IMR-90 (cell line): ENCODE measurements at regions not wholly inside any gene's neighbourhood (a gene's known extent, or its start where the extent isn't known, plus 50 kb on each side); places are given as distances from the start of the nearest gene placed in this dataset.

Experiments used
- ATAC-seq: fragments of 200-7000 bp; cut with Tn5 transposase; 2 replicates; pipeline ENCODE4 v1.9.1; 2020; ENCODE audit warnings: low read depth, mild to moderate bottlenecking, moderate library complexity
- BruUV-seq: library from RNA; stranded (reverse); fragments of 400-500 nt; replicated peaks from 2 replicates; lab custom pipeline; 2021; lab: Mats Ljungman, UMichigan
- CTCF ChIA-PET: fragments of 300-600 bp; formaldehyde crosslinking; extraction: SDS; loops from one replicate; lab custom pipeline; 2021; ENCODE audit warnings: antibody characterized with exemption; lab: Yijun Ruan, JAX
- POLR2A ChIA-PET: fragments of 300-600 bp; sonication (Branson Sonifier 250); formaldehyde crosslinking; loops from one replicate; lab custom pipeline; 2022; ENCODE audit warnings: antibody characterized with exemption; ENCODE audit not compliant: unreplicated experiment; lab: Charles Lee
- DNase-seq: peaks from one replicate; pipeline ENCODE4 v3.0.0; 2013
- H2AFZ ChIP-seq: replicated peaks from 2 replicates; pipeline ENCODE3; 2013; ENCODE audit warnings: low read length, mild to moderate bottlenecking; ENCODE audit not compliant: poor library complexity
- H2AK5ac ChIP-seq: 2 replicates; pipeline ENCODE4 v1.6.1; 2013; ENCODE audit warnings: low read depth, low read length, inconsistent platforms
- H2AK9ac ChIP-seq: replicated peaks from 2 replicates; pipeline ENCODE3; 2013; ENCODE audit warnings: mild to moderate bottlenecking, low read depth, low read length, moderate library complexity; ENCODE audit not compliant: poor library complexity
- H2BK120ac ChIP-seq: 2 replicates; pipeline ENCODE4 v1.6.1; 2013; ENCODE audit warnings: low read depth, low read length, inconsistent platforms
- H2BK15ac ChIP-seq: 3 replicates; pipeline ENCODE4 v1.6.1; 2013; ENCODE audit warnings: low read depth, low read length, inconsistent platforms
- H2BK20ac ChIP-seq: 2 replicates; pipeline ENCODE4 v1.6.1; 2013; ENCODE audit warnings: low read depth, mild to moderate bottlenecking, inconsistent platforms, low read length, moderate library complexity
- H2BK5ac ChIP-seq: 2 replicates; pipeline ENCODE4 v1.6.1; 2013; ENCODE audit warnings: mild to moderate bottlenecking, low read depth, low read length, inconsistent platforms; ENCODE audit not compliant: poor library complexity, severe bottlenecking
- H3K14ac ChIP-seq: replicated peaks from 2 replicates; pipeline ENCODE4 v1.6.1; 2013; ENCODE audit warnings: low read depth, low read length, inconsistent platforms
- H3K18ac ChIP-seq: 2 replicates; pipeline ENCODE4 v1.6.1; 2013; ENCODE audit warnings: low read depth, low read length, control low read depth
- H3K23ac ChIP-seq: 2 replicates; pipeline ENCODE4 v1.6.1; 2013; ENCODE audit warnings: low read depth, low read length, inconsistent platforms
- H3K27ac ChIP-seq: 2 replicates; pipeline ENCODE4 v1.5.1; 2013; ENCODE audit warnings: mild to moderate bottlenecking, control low read depth, low read length; ENCODE audit not compliant: insufficient read depth
- H3K27me3 ChIP-seq: 2 replicates; pipeline ENCODE4 v1.6.1; 2013; ENCODE audit warnings: low read length; ENCODE audit not compliant: control insufficient read depth, insufficient read depth
- H3K36me3 ChIP-seq: 2 replicates; pipeline ENCODE4 v1.6.1; 2013; ENCODE audit warnings: low read length, mixed read lengths; ENCODE audit not compliant: control insufficient read depth, insufficient read depth
- H3K4ac ChIP-seq: 2 replicates; pipeline ENCODE4 v1.6.1; 2013; ENCODE audit warnings: low read depth, low read length, inconsistent platforms
- H3K4me1 ChIP-seq: 2 replicates; pipeline ENCODE4 v1.6.1; 2013; ENCODE audit warnings: low read length, mixed read lengths; ENCODE audit not compliant: control insufficient read depth, insufficient read depth
- H3K4me2 ChIP-seq: 2 replicates; pipeline ENCODE4 v1.6.1; 2013; ENCODE audit warnings: low read depth, mild to moderate bottlenecking, control low read depth, low read length, moderate library complexity
- H3K4me3 ChIP-seq: 2 replicates; pipeline ENCODE4 v1.5.1; 2013; ENCODE audit warnings: low read depth, mild to moderate bottlenecking, control low read depth, low read length, moderate library complexity; ENCODE audit not compliant: insufficient read depth
- H3K56ac ChIP-seq: 2 replicates; pipeline ENCODE4 v1.6.1; 2013; ENCODE audit warnings: low read length, inconsistent platforms; ENCODE audit not compliant: insufficient read depth; ENCODE audit errors: extremely low read depth
- H3K79me1 ChIP-seq, 2 experiments: 2 replicates each; pipeline ENCODE4 v1.6.1; 2013; ENCODE audit warnings: low read length in 2 of 2, inconsistent platforms in 1 of 2, low read depth in 1 of 2
- H3K9ac ChIP-seq: 2 replicates; pipeline ENCODE4 v1.6.1; 2013; ENCODE audit warnings: low read depth, low read length, control low read depth
- H3K9me1 ChIP-seq: 2 replicates; pipeline ENCODE4 v1.6.1; 2013; ENCODE audit warnings: low read length, inconsistent platforms; ENCODE audit not compliant: insufficient read depth
- H3K9me3 ChIP-seq: 2 replicates; pipeline ENCODE4 v1.6.1; 2013; ENCODE audit warnings: low read length; ENCODE audit not compliant: control insufficient read depth, insufficient read depth
- H4K20me1 ChIP-seq: 2 replicates; pipeline ENCODE4 v1.6.1; 2013; ENCODE audit warnings: low read length, inconsistent platforms; ENCODE audit not compliant: insufficient read depth
- H4K5ac ChIP-seq: 2 replicates; pipeline ENCODE4 v1.6.1; 2013; ENCODE audit warnings: mild to moderate bottlenecking, low read depth, low read length, control low read depth
- H4K8ac ChIP-seq, 2 experiments: 2 replicates each; pipeline ENCODE4 v1.6.1; 2013; ENCODE audit warnings: low read depth in 2 of 2, low read length in 2 of 2, control low read depth in 1 of 2, inconsistent platforms in 1 of 2
- H4K91ac ChIP-seq: 2 replicates; pipeline ENCODE4 v1.6.1; 2013; ENCODE audit warnings: low read depth, low read length, inconsistent platforms; ENCODE audit not compliant: insufficient read depth
- BHLHE40 ChIP-seq: fragments of 150-350 bp; IDR thresholded peaks from 2 replicates; pipeline ENCODE4 v1.6.1; 2016; ENCODE audit warnings: mild to moderate bottlenecking, low read depth, low read length
- CEBPB ChIP-seq: IDR thresholded peaks from 2 replicates; pipeline ENCODE4 v1.6.1; 2012; ENCODE audit warnings: low read depth, low read length, improper control_type of control experiment
- CHD1 ChIP-seq: IDR thresholded peaks from 2 replicates; pipeline ENCODE4 v1.6.1; 2012; ENCODE audit warnings: low read depth, low read length, improper control_type of control experiment
- FOS ChIP-seq: fragments of 150-350 bp; IDR thresholded peaks from 2 replicates; pipeline ENCODE4 v1.6.1; 2016; ENCODE audit warnings: low read depth, low read length
- MAFK ChIP-seq: IDR thresholded peaks from 2 replicates; pipeline ENCODE4 v1.6.1; 2012; ENCODE audit warnings: low read depth, low read length, improper control_type of control experiment
- MXI1 ChIP-seq: IDR thresholded peaks from 2 replicates; pipeline ENCODE4 v1.6.1; 2012; ENCODE audit warnings: low read depth, mild to moderate bottlenecking, low read length, moderate library complexity, borderline replicate concordance
- NFE2L2 ChIP-seq: fragments of 150-350 bp; IDR thresholded peaks from 2 replicates; pipeline ENCODE4 v1.6.1; 2016; ENCODE audit warnings: low read depth, mild to moderate bottlenecking, low read length
- POLR2A ChIP-seq: IDR thresholded peaks from 2 replicates; pipeline ENCODE4 v1.6.1; 2012; ENCODE audit warnings: mild to moderate bottlenecking, low read depth, low read length
- RAD21 ChIP-seq: IDR thresholded peaks from 2 replicates; pipeline ENCODE4 v1.6.1; 2012; ENCODE audit warnings: low read length, improper control_type of control experiment
- RCOR1 ChIP-seq: IDR thresholded peaks from 2 replicates; pipeline ENCODE4 v1.6.1; 2012; ENCODE audit warnings: mild to moderate bottlenecking, low read length, improper control_type of control experiment; ENCODE audit not compliant: insufficient replicate concordance
- RFX5 ChIP-seq: IDR thresholded peaks from 2 replicates; pipeline ENCODE4 v1.8.0; 2012; ENCODE audit warnings: low read depth, mild to moderate bottlenecking, low read length, moderate library complexity
- SMC3 ChIP-seq: fragments of 150-350 bp; IDR thresholded peaks from 2 replicates; pipeline ENCODE4 v1.6.1; 2016; ENCODE audit warnings: low read depth, mild to moderate bottlenecking, antibody characterized with exemption, low read length, moderate library complexity
- WGBS, 2 experiments: methylation state at CpG; one replicate each; pipeline versions ENCODE4 v1.1.5 to v1.1.7; 2013; ENCODE audit warnings: missing lambda C conversion rate in 2 of 2; ENCODE audit not compliant: insufficient read length in 1 of 2; ENCODE audit errors: extremely low coverage in 2 of 2; 5-methylcytosine and 5-hydroxymethylcytosine counted together
- dilution Hi-C: fragments of 300-500 bp; cut with HindIII; formaldehyde crosslinking; loops from one replicate; pipeline ENCODE4 v1.14.3; 2018; ENCODE audit warnings: low sequenced_read_pairs; ENCODE audit not compliant: unreplicated experiment
- in situ Hi-C: fragments of 300-500 bp; cut with MboI; formaldehyde crosslinking; loops from 3 replicates; pipeline ENCODE4 v1.14.3; 2019; ENCODE audit warnings: low sequenced_read_pairs, inconsistent platforms, mixed read lengths
- intact Hi-C: fragments of 100-400 bp; cut with micrococcal nuclease; formaldehyde crosslinking; loops from 2 replicates; pipeline ENCODE4 v1.10.0; 2022
- TF ChIP-seq, protein P1 (sequence below): fragments of 150-350 bp; IDR thresholded peaks from 2 replicates; pipeline ENCODE4 v1.6.1; 2016; ENCODE audit warnings: low read depth, mild to moderate bottlenecking, low read length, moderate library complexity, borderline replicate concordance
- TF ChIP-seq, protein P2 (sequence below): conservative IDR thresholded peaks from 2 replicates; pipeline ENCODE4 v1.5.1; 2012; ENCODE audit warnings: mild to moderate bottlenecking, low read depth, low read length, improper control_type of control experiment

DNA sequence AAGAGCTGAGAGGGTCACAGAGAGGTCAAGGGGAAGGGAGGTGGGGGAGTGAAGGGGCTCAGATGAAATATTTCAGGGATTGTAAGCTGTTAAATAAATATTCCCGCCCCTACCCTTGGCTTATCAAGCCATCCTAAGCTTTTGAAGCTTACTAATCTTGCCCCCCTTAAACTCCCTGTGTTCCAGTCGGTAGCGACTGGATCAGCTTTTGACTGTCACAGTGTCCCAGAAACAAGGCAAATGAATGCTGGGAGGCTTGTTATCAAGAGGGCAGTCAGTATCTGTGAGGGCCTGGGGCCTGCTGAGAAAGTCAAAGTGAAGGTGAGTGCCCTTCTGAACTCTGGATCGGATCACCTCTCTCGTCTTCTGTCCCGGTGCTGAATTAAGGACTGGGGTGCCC is 128.1 kb downstream of the DACT1 start:
- Histone ChIP-seq H2BK120ac (no peak overlapping the region), H2AK5ac (no peak overlapping the region), H3K4me3 (no peak overlapping the region), H3K27ac (no peak overlapping the region), H4K5ac (no peak overlapping the region), H4K20me1 (no peaks in the 10 kb centered on the region), H3K79me1 (no peaks in the 10 kb centered on the region), H2AFZ (no peak overlapping the region), H3K4me2 (no peak overlapping the region), H3K23ac (no peak overlapping the region), H3K36me3 (no peaks in the 10 kb centered on the region), H3K9me1 (no peaks in the 10 kb centered on the region), H3K56ac (no peak overlapping the region), H2BK15ac (no peak overlapping the region), H4K8ac (no peak overlapping the region), H3K14ac (no peak overlapping the region), H3K4ac (no peak overlapping the region), H3K9me3 (no peaks in the 10 kb centered on the region), H3K27me3 (peaks cover 5% of the 10 kb centered on the region), H3K9ac (no peak overlapping the region), H2BK5ac (no peak overlapping the region), H4K91ac (no peak overlapping the region), H3K18ac (no peak overlapping the region), H3K4me1 (no peaks in the 10 kb centered on the region), H2BK20ac (no peak overlapping the region), H2AK9ac (no peak overlapping the region)
- ChIA-PET CTCF (no interaction called here), POLR2A (no interaction called here)
- no TSS peak for BruUV-seq
- intact Hi-C loops (no loop called here), in situ Hi-C loops (no loop called here), dilution Hi-C loops (no loop called here)
- TF ChIP-seq, protein P1, sequence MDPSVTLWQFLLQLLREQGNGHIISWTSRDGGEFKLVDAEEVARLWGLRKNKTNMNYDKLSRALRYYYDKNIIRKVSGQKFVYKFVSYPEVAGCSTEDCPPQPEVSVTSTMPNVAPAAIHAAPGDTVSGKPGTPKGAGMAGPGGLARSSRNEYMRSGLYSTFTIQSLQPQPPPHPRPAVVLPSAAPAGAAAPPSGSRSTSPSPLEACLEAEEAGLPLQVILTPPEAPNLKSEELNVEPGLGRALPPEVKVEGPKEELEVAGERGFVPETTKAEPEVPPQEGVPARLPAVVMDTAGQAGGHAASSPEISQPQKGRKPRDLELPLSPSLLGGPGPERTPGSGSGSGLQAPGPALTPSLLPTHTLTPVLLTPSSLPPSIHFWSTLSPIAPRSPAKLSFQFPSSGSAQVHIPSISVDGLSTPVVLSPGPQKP, result no peak
- TF ChIP-seq BHLHE40 (no peak), SMC3 (no peak), POLR2A (no peak), NFE2L2 (no peak), RCOR1 (no peak), CHD1 (no peak), RFX5 (no peak), MXI1 (no peak), RAD21 (no peak), FOS (no peak), MAFK (no peak), CEBPB (no peak)
- TF ChIP-seq, protein P2, sequence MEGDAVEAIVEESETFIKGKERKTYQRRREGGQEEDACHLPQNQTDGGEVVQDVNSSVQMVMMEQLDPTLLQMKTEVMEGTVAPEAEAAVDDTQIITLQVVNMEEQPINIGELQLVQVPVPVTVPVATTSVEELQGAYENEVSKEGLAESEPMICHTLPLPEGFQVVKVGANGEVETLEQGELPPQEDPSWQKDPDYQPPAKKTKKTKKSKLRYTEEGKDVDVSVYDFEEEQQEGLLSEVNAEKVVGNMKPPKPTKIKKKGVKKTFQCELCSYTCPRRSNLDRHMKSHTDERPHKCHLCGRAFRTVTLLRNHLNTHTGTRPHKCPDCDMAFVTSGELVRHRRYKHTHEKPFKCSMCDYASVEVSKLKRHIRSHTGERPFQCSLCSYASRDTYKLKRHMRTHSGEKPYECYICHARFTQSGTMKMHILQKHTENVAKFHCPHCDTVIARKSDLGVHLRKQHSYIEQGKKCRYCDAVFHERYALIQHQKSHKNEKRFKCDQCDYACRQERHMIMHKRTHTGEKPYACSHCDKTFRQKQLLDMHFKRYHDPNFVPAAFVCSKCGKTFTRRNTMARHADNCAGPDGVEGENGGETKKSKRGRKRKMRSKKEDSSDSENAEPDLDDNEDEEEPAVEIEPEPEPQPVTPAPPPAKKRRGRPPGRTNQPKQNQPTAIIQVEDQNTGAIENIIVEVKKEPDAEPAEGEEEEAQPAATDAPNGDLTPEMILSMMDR, result no peak
- WGBS, 2 experiments, result no CpG with 5 or more reads among the region's 6 CpGs
- ATAC-seq (no peak), DNase-seq (no peak)
